HG02759 (cell line): ENCODE measurements at regions not wholly inside any gene's neighbourhood (a gene's known extent, or its start where the extent isn't known, plus 50 kb on each side); places are given as distances from the start of the nearest gene placed in this dataset.
"Not testable (repeated sequence)": the region's sequence is repeated elsewhere in the genome, so short reads cannot be mapped to it uniquely, and the experiment has no call there.

Source experiments
- ATAC-seq: cut with Tn5 transposase; IDR thresholded peaks from one replicate; pipeline ENCODE4 v1.9.1; 2021; ENCODE audit warnings: mild to moderate bottlenecking, moderate library complexity; ENCODE audit not compliant: unreplicated experiment

DNA sequence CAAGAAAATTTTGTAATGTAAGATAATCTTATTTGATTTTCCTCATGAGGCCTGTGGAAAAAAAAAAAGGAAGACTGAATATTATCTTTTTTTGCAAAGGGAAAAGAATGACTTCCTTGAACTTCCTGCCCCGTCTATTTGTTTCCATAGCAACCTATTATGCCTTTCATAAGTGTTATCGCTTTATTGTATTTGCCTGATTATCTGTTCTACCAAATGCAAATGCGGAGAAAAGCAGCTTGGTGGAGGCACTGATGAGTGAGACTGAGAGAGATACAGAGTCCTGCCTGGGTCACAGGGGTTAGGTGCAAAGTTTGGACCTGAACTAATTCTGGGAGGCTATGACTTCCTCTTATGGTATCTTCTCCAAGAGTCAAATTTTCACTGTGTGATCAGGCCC lies 334.0 kb upstream of the KCNMB2 start:
- ATAC-seq = no peak

DNA sequence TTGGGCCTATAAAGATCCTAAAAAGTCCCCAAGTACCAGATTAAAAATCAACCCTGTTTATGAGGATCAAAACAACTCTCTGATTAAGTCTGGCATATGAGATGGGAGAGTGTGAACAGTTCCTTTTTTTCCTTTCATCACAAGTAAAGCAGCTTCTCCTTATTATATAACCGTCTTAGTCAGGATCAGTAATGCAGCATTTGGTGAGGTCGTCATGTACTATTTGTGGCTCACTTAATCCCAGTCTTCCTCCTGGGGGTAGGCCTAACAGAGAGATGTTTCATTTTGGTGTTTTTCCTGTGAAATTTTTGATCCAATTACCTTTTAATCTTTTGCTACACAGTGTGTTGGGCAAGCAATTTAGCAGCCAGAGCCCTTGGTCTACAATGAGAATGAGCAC lies 333.1 kb upstream of the KCNMB2 start:
- no peak for ATAC-seq

DNA sequence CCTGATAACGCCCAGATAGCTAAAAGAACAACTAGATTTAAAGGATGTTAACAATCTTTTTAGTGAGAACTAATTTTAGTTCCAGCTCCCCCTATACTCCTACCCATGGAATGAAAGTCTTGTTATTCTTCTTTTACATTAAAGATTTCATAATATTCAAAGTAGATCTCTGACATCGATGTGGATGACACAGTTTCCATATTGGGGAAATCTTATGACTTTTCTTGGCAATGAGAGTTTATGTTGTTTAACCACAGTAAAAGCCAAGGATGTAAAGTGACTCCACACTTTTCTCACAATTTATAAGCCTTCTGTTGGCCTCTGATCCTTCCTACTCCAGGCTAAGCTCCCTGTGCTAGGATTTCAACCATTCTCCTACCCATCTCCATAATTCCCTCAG lies 332.6 kb upstream of the KCNMB2 start:
- ATAC-seq = no peak

DNA sequence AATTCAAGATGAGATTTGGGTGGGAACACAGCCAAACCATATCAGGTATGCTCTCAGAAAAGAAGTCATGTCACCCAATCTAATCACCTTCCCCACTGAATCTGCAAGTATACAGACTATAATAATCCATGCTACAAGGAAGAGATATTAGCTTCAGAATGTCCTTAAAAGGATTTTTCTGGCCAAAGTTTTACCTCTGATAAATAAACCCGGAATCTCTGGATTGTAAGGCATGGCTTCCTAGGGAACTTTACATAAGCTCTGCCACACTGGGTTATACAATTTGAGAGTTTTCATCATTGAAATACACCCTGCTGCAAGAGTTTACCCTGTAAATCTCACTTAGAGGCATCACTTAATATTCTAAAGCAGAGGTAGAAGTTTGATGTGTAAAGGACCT lies 330.5 kb upstream of the KCNMB2 start:
- ATAC-seq = no peak

DNA sequence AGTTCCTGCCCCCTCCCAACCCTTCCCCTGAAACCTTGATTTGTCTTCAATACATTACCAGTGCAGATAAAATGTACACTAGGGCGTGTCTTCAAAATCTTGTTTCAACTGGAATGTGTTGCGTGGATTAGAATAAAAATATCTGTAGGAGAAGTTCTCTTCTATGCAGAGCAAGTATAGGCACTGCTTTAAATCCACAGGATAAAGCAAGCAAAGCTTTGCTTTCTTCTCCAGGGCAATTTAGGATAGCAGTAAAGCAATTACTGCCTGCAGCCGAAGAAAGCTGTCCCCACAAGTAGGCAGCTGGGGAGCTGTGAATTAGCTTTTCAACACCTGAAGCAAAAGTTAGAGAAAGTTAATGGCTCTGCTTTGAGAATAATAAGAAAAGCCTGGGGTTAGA lies 329.7 kb upstream of the KCNMB2 start:
- ATAC-seq = no peak

DNA sequence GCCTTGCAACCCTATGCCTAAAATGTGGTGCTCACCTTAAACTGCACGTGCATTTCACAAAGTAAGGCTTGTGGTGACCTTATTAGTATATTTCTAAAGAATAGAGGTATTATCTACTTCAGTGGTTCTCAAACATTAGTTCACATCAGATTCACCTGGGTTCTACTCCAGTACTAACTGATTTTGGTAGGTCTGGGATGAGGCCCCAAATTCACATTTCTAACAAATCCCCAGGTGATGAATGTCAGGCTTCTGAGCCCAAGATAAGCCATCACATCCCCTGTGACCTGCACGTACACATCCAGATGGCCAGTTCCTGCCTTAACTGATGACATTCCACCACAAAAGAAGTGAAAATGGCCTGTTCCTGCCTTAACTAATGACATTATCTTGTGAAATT lies 329.1 kb upstream of the KCNMB2 start:
- not testable (repeated sequence) for ATAC-seq

DNA sequence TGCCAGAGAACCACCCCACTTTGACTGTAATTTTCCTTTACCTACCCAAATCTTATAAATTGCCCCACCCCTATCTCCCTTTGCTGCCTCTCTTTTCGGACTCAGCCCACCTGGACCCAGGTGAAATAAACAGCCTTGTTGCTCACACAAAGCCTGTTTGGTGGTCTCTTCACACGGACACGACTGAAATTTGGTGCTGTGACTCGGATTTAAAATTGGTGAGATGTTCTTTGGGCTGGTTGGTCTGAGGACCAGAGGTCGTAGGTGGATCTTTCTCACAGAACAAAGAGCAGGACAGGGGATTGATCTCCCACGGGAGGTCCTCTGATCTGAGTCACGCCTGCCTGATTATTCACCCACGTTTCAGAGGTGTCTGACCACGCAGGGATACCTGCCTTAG lies 328.6 kb upstream of the KCNMB2 start:
- not testable (repeated sequence) for ATAC-seq

DNA sequence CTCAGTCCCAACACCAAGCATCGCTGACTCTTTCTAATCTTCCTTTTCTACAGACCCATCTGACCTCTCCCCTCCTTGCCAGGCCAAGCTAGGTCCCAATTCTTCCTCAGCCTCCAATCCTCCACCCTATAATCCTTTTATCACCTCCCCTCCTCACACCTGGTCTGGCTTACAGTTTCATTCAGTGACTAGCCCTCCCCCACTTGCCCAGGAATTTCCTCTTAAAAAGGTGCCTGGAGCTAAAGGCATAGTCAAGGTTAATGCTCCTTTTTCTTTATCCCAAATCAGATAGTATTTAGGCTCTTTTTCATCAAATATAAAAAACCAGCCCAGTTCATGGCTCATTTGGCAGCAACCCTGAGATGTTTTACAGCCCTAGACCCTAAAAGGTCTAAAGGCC lies 327.1 kb upstream of the KCNMB2 start:
- not testable (repeated sequence) for ATAC-seq

DNA sequence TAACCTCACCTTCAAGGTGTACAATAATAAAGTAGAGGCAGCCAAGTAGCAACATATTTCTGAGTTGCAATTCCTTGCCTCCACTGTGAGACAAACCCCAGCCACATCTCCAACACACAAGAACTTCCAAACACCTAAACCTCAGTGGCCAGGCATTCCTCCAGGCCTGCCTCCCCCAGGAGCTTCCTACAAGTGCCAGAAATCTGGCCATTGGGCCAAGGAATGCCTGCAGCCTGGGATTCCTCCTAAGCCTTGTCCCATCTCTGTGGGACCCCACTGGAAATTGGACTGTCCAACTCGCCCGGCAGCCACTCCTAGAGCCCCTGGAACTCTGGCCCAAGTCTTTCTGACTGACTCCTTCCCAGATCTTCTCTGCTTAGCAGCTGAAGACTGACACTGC lies 326.6 kb upstream of the KCNMB2 start:
- not testable (repeated sequence) for ATAC-seq

DNA sequence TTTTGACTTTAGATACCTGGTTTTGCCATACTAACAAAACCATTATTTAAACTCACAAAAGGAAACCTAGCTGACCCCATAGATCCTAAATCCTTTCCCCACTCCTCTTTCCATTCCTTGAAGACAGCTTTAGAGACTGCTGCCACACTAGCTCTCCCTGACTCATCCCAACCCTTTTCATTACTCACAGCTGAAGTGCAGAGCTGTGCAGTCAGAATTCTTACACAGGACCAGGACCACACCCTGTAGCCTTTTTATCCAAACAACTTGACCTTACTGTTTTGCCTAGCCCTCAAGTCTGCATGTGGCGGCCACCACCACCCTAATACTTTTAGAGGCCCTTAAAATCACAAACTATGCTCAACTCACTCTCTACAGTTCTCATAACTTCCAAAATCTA lies 325.1 kb upstream of the KCNMB2 start:
- ATAC-seq = not testable (repeated sequence)

DNA sequence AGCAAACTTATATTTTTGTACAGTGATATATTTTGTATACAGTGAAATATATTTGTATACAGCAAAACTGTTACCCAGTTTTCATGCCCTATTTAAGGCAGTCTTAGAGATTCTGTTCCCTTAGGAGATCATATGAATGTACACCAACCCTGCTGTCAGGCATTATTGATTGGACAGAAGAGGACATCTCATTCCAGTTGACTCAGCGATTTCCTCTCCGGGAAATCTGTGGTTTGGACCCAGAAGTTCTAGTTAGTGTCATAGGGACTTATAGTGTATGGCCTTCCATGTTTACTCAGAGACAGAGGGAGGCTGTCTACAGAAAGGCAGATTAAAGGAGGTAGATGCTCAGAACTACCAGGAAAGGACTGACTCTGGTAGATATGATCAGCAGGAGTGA lies 318.8 kb upstream of the KCNMB2 start:
- no peak for ATAC-seq

DNA sequence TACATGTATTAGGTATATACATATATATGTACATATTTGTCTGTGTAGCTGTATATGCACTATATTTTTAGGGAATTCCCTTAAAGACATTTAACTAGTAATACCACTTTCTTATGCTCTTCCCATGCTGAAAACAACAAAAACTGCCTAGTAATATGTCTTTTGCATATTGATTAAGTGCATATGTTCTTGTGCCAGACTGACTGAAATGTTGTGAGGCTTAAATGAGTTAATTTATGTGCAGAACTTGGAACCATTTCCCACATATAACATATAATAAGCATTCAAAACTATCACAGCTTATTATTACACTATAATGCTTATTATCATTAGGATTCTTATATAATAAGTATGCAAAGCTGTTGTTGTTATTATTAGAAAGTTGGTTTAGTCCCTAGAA lies 318.0 kb upstream of the KCNMB2 start:
- no peak for ATAC-seq

DNA sequence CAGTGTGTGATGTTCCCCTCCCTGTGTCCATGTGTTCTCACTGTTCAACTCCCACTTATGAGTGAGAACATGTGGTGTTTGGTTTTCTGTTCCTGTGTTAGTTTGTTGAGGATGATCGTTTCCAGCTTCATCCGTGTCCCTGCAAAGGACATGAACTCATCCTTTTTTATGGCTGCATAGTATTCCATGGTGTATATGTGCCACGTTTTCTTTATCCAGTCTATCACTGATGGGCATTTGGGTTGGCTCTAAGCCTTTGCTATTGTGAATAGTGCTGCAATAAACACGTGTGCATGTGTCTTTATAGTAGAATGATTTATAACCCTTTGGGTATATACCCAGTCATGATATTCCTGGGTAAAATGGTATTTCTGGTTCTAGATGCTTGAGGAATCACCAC lies 316.6 kb upstream of the KCNMB2 start:
- ATAC-seq = not testable (repeated sequence)

DNA sequence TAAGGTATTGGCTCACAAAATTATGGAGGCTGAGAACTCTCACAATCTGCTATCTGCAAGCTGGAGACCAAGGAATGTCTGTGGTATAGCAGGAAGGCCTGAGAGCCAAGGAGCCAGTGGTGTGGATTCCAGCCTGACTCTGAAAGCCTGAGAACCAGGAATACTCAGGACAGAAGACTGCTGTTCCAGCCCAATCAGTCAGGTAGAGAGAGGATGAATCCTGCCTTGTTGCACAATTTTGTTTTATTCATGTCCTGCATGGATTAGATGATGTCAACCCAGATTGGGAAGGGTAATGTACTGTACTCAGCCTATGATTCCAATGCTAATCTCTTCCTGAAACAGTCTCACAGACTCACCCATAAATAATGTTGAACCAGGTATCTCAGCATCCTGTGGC lies 312.4 kb upstream of the KCNMB2 start:
- no peak for ATAC-seq

DNA sequence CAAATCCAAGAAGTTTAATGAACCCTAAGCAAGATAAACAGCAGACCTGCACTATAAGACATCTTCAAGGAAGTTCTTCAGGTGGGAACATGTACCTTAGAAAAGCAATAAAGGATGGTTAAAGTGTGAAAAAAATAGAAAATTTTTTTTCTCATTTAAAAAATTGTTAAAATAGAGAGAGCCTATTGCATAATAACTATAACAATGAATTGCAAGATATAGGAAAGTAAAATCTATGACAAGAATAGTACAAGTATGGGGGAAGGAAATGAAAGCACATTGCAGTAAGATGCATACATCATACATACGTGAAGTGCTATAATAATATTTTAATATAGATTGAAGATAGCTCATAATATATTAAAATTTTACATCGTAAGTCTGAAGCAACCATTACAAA lies 310.1 kb upstream of the KCNMB2 start:
- ATAC-seq = no peak

DNA sequence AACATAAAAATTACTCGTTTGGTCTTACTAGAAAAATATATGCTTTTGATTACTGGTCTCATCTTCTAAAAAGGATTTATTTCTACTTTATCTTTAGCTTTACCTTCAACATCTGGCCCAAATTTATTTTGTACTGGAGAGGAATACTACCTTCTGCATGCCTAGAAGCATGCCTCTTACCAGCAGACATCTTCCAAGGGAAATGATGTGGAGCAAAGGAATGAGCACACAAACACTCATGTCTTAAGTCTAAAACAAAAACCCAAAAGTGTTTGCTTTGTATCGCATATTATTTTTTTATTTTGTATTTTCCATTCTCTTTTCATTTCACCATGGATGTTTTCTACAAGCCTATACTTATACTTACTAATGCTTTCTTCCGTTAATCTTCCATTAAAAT lies 304.6 kb upstream of the KCNMB2 start:
- ATAC-seq = no peak

DNA sequence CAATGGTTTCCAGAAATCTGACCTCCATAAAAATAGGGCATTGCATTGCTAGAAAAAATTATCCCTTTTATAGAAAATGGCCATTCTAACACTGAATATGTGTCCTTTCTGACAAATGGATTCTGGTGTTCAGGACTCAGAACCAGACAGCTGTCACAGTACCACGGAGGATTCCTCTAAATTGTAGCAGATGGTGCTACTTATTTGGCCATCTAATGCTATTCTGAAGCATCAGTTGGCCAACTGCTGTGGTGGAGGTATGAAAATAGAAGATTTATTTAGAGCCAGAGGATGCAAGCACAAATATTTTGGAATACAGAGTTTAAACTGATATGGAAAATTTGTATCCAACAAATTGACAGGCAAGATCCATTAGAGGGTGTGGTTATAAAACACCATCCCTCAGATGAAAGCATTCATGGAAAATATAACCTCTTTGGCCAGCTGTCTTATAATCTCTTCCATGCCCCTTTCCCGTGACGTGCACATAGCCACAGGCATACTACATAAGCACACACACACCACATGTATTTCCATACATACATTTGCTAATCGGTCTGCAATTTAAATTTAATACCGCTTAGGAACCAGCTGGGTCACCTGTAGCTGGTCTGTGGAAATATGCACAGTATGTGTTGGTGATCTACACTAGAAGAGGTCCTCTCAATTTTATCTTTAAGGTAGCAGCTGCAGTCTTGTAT lies 302.7 kb upstream of the KCNMB2 start:
- ATAC-seq = no peak

DNA sequence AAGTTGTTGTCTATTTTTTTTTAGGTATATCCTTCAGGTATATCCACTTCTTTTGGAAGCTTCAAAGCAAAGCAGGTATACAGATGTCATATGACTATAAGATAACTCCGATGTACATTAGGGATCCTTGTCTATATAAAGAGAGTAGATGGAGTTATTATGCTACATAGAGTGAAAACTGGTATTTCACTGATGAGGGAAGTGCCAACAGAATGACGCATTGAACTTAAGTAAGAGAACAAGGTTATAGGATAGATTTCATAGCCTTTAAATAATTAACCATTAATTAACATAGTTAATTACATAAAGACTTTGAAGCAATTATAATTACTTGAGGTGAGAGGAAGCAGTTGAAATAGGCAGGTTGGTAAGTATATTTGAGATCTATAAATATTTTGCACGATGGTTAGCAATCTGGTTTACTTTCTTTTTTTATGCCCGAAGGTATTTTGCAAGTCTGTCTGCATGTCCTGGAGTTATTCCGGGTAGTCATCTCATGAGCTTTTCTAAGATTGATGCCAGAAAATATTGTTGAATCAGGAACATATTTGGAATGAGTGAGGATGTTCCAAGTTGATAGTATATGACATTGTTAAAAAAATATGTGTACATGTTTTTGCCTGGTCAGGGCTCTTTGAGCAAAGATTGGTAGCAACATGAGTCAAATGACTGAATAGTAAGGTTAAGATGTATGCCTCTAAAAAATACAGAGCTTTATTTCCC lies 299.5 kb upstream of the KCNMB2 start:
- no peak for ATAC-seq

DNA sequence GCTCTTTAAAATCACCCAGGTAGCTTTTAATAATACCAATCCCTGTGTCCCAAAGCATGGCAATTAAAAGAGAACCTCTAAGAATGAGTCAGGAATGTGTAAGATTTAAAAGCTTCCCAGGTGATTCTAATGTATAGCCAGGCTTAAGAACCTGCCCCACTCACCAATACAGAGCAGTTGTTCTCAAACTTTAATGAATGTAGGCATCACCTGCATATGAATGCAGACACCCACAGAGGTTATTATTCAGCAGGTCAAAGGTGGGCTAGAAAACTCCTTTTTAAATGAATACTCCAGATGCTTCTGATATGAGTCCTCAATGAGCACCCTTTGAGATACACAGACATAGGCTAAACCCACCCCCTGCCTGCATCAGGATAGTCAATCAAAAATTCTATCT lies 298.1 kb upstream of the KCNMB2 start:
- no peak for ATAC-seq

DNA sequence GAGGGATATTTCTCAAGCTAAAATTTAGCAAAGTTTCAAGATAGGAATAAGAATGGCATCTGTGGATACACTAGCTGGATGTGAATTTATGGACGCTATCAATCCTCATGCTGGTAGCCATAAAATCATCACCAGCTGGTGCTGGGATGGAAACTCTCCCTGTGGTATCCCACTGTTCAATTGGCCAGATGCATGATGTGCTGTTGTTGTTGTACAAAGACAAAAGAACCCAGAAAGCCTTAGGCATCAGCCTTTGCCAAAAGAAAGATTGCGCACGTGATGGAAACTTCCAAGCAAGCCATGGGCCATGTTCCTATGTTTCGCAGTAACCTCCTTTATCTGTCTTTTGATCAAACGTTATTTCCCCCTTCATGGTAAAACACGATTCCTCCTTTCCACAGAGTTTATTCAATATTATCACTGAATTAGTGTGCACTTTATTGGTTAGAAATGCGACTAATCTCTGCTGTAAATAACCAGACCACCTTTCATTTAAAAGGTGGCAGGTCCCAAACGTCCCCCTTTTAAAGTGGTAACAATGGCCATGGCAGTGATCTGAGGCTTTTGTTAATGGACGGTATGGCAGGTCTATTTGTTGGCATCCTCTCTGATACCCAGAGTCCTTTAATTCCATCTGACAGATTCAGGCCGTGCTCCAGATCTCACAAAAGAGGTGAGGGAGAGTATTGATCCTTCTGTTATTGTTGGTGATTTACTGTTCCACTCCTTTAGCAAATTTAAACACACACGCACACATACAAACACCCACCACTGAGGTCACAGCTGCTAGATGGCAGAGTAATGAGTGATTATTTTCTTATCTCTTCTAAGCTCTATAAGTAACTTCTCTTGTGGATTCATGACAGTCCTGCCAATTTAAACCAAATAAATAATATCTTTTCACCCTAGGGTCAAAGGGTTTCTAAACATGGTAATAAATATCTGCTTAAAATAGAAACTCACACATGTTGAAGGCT lies 291.2 kb upstream of the KCNMB2 start:
- ATAC-seq = no peak

DNA sequence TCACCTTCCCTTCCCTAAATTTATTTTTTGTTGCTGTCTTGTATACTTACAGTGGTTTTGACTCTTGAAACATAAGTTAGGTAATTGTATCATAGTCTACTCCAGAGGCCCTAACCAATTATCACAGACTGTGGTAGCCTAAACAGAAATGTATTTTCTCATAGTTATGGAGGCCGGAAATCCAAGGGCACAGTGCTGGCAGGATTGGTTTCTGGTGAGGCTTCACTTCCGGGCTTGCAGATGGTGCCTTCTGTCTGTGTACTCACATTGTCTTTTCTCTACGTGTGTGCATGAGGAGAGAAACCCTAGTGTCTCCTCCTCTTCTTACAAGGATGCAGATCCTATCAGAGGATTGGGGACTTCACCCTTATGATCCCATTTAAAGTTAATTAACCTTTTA lies 290.2 kb upstream of the KCNMB2 start:
- ATAC-seq = no peak

DNA sequence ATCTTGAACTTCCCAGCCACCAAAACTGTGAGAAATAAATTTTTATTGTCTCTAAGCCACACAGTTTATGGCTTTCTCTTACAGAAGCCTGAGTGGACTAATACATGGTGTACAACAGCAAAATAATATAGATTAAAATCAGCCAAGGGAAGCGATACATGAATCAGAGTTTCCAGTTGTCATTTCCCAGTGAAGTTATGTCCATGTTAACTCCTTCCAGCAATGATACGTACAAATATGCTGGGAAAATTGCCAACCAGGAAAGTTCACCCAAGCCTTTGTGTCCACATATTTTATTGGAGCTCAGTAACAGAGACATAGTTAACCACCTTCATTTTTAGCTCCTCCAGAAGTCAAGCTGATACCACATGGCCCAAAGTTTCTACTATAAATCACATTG lies 280.9 kb upstream of the KCNMB2 start:
- no peak for ATAC-seq
